GM12878 (cell line): ENCODE measurements at regions not wholly inside any gene's neighbourhood (a gene's known extent, or its start where the extent isn't known, plus 50 kb on each side); places are given as distances from the start of the nearest gene placed in this dataset.

Source experiments
- ATAC-seq: fragments of 200-7000 bp; cut with Tn5 transposase; 3 replicates; pipeline ENCODE4 v1.9.1; 2020; ENCODE audit warnings: mild to moderate bottlenecking, moderate library complexity
- BruUV-seq: library from RNA; stranded (reverse); fragments of 400-500 nt; replicated peaks from 2 replicates; lab custom pipeline; 2021; lab: Mats Ljungman, UMichigan
- CTCF ChIA-PET: fragments of 300-600 bp; sonication (Branson Sonifier 250); formaldehyde crosslinking; extraction: SDS; loops from one replicate; lab custom pipeline; 2021; ENCODE audit warnings: inconsistent platforms; lab: Yijun Ruan, JAX
- POLR2A ChIA-PET: fragments of 350-600 bp; formaldehyde crosslinking; extraction: SDS; loops from one replicate; lab custom pipeline; 2021; ENCODE audit warnings: inconsistent platforms; lab: Charles Lee
- RAD21 ChIA-PET: fragments of 300-600 bp; sonication (Branson Sonifier 250); formaldehyde crosslinking; loops from one replicate; lab custom pipeline; 2023; ENCODE audit warnings: antibody characterized with exemption; ENCODE audit not compliant: unreplicated experiment; lab: Charles Lee
- SMC1A ChIA-PET: fragments of 300-600 bp; sonication (Branson Sonifier 250); formaldehyde crosslinking; loops from one replicate; lab custom pipeline; 2023; ENCODE audit not compliant: unreplicated experiment, uncharacterized antibody; lab: Charles Lee
- DNase-seq: peaks from one replicate; pipeline ENCODE4 v3.0.0-alpha.2; 2011; ENCODE audit warnings: low read depth, low spot score
- FAIRE-seq: peaks from 3 replicates; lab custom pipeline; 2011; peaks lifted over from hg19 to GRCh38; lab: Jason Lieb, UNC
- H2AFZ ChIP-seq: 2 replicates; pipeline ENCODE4 v1.6.0; 2011; ENCODE audit warnings: low read depth, low read length, control low read depth; ENCODE audit not compliant: control insufficient read depth
- H3K27ac ChIP-seq: 2 replicates; pipeline ENCODE4 v1.5.1; 2011; ENCODE audit warnings: control low read depth; ENCODE audit not compliant: control insufficient read depth, insufficient read depth
- H3K27me3 ChIP-seq, 2 experiments: replicated peaks in 1 of 2; 2 replicates each; pipeline versions ENCODE4 v1.6.0 to v1.6.1; 2011; ENCODE audit warnings: low read length in 1 of 2; ENCODE audit not compliant: control insufficient read depth in 2 of 2, insufficient read depth in 2 of 2
- H3K36me3 ChIP-seq, 2 experiments: 2 replicates each; pipeline ENCODE4 v1.5.1; 2011; ENCODE audit warnings: low read length in 1 of 2; ENCODE audit not compliant: control insufficient read depth in 2 of 2, insufficient read depth in 2 of 2
- H3K4me1 ChIP-seq: 2 replicates; pipeline ENCODE4 v1.6.1; 2011; ENCODE audit warnings: mild to moderate bottlenecking, low read length, moderate library complexity, mixed read lengths; ENCODE audit not compliant: control insufficient read depth, insufficient read depth
- H3K4me2 ChIP-seq: 2 replicates; pipeline ENCODE4 v1.6.0; 2011; ENCODE audit warnings: control low read depth; ENCODE audit not compliant: control insufficient read depth, insufficient read depth
- H3K4me3 ChIP-seq: fragments of 200-600 bp; sonication (generic); 2 replicates; pipeline ENCODE4 v1.5.1; 2016
- H3K79me2 ChIP-seq: 2 replicates; pipeline ENCODE4 v1.6.0; 2011; ENCODE audit warnings: low read length; ENCODE audit not compliant: control insufficient read depth, insufficient read depth
- H3K9ac ChIP-seq: 2 replicates; pipeline ENCODE4 v1.8.0; 2011; ENCODE audit warnings: low read length, control low read depth, mixed read lengths; ENCODE audit not compliant: control insufficient read depth, insufficient read depth
- H3K9me3 ChIP-seq: replicated peaks from 3 replicates; pipeline ENCODE4 v1.5.1; 2011; ENCODE audit warnings: mild to moderate bottlenecking, low read length; ENCODE audit not compliant: control insufficient read depth, insufficient read depth
- H4K20me1 ChIP-seq: 2 replicates; pipeline ENCODE4 v1.6.0; 2011; ENCODE audit not compliant: control insufficient read depth, insufficient read depth
- BCL3 ChIP-seq: IDR thresholded peaks from 2 replicates; pipeline ENCODE4 v1.6.1; 2011; ENCODE audit warnings: borderline replicate concordance, low read depth, mild to moderate bottlenecking, moderate library complexity, low read length; ENCODE audit not compliant: insufficient read depth, poor library complexity, severe bottlenecking
- CHD2 ChIP-seq: IDR thresholded peaks from 2 replicates; pipeline ENCODE4 v1.6.1; 2011; ENCODE audit warnings: low read depth, low read length, improper control_type of control experiment, borderline replicate concordance
- GATAD2B ChIP-seq: fragments of 450-650 bp; conservative IDR thresholded peaks from 2 replicates; pipeline ENCODE4 v1.6.1; 2017; ENCODE audit warnings: low read depth, mild to moderate bottlenecking, moderate library complexity
- HDAC6 ChIP-seq: fragments of 200-600 bp; sonication (generic); IDR thresholded peaks from one replicate; pipeline ENCODE4 v1.8.0; 2017; ENCODE audit warnings: antibody characterized with exemption; ENCODE audit not compliant: unreplicated experiment
- POLR2AphosphoS2 ChIP-seq: IDR thresholded peaks from 2 replicates; pipeline ENCODE4 v1.6.1; 2011; ENCODE audit warnings: low read depth, mild to moderate bottlenecking, low read length, improper control_type of control experiment, moderate library complexity
- ZBTB40 ChIP-seq: fragments of 450-650 bp; IDR thresholded peaks from 2 replicates; pipeline ENCODE4 v1.6.1; 2016; ENCODE audit warnings: mild to moderate bottlenecking, moderate library complexity, borderline replicate concordance
- WGBS: methylation state at CpG from one replicate; pipeline ENCODE4 v1.1.6; 2016; ENCODE audit warnings: low lambda C conversion rate; ENCODE audit not compliant: insufficient replicate concordance, insufficient coverage; ENCODE audit errors: missing lambda C conversion rate; 5-methylcytosine and 5-hydroxymethylcytosine counted together
- in situ Hi-C: fragments of 300-500 bp; cut with MboI; formaldehyde crosslinking; loops from 9 replicates; pipeline ENCODE4 v1.14.3; 2018; ENCODE audit warnings: mixed read lengths
- intact Hi-C: fragments of 100-400 bp; cut with micrococcal nuclease; formaldehyde crosslinking; loops from one replicate; pipeline ENCODE4 v1.14.2; 2022; ENCODE audit not compliant: unreplicated experiment

GRCh38 chr9:107142430-107142829, 140.6 kb upstream of the RAD23B start:
- H4K20me1 ChIP-seq = no peaks in the 10 kb centered on the region
- H3K9ac ChIP-seq = no peak overlapping the region
- ChIA-PET SMC1A (interaction anchor here (0.6 to 1.5 kb wide), 12 partner anchors 10 to 836 kb away, joined by 3 to 7 read pairs (median 4); no protein-coding TSS in a partner anchor), POLR2A (no interaction called here), CTCF (interaction anchor here (0.7 to 2.7 kb wide), 14 partner anchors 8 to 1301 kb away, joined by 3 to 10 read pairs (median 3); no protein-coding TSS in a partner anchor), RAD21 (interaction anchor here (0.8 to 4.5 kb wide), 7 partner anchors 29 to 857 kb away, joined by 3 to 23 read pairs (median 3); no protein-coding TSS in a partner anchor)
- peaks cover 0 to 3% of the 10 kb centered on the region in 2 experiments; a peak in 2 of 4 replicates for H3K27me3 ChIP-seq
- intact Hi-C loops (loop anchor here (5.0 kb wide), 1 partner anchor 160 kb away; no protein-coding TSS in a partner anchor), in situ Hi-C loops (no loop called here)
- no peaks in the 10 kb centered on the region for H3K4me1 ChIP-seq
- FAIRE-seq (no peak), DNase-seq (no peak), ATAC-seq (no peak)
- H3K4me2 ChIP-seq = no peak overlapping the region
- no peaks in the 10 kb centered on the region for H3K9me3 ChIP-seq
- WGBS = 0% methylated on average over 1 of the region's 1 CpG
- TF ChIP-seq BCL3 = no peak
- TF ChIP-seq POLR2AphosphoS2 = no peak
- TF ChIP-seq HDAC6 = no peak
- TF ChIP-seq GATAD2B = no peak
- TF ChIP-seq ZBTB40 = no peak
- no peak for TF ChIP-seq CHD2
- H3K4me3 ChIP-seq = no peak overlapping the region
- no peaks in the 10 kb centered on the region for H3K79me2 ChIP-seq
- H2AFZ ChIP-seq = no peak overlapping the region
- no peak overlapping the region for H3K27ac ChIP-seq
- H3K36me3 ChIP-seq = no peaks in the 10 kb centered on the region
- BruUV-seq = no TSS peak
